Nephron progenitor cell (in vitro differentiated cells): ENCODE measurements at regions not wholly inside any gene's neighbourhood (a gene's known extent, or its start where the extent isn't known, plus 50 kb on each side); places are given as distances from the start of the nearest gene placed in this dataset.

Experiments
- DNase-seq: peaks from one replicate; pipeline ENCODE4 v3.0.0; 2021
- H3K27ac Mint-ChIP-seq: 2 replicates; pipeline ENCODE4 v1.8.0; 2021; ENCODE audit warnings: mild to moderate bottlenecking, moderate library complexity, mixed read lengths
- H3K27me3 Mint-ChIP-seq: 2 replicates; pipeline ENCODE4 v1.8.0; 2021; ENCODE audit warnings: mild to moderate bottlenecking, low read depth, mixed read lengths; ENCODE audit not compliant: poor library complexity
- H3K36me3 Mint-ChIP-seq: 2 replicates; pipeline ENCODE4 v1.8.0; 2021; ENCODE audit warnings: low read depth, mixed read lengths
- H3K4me1 Mint-ChIP-seq: 2 replicates; pipeline ENCODE4 v1.8.0; 2021; ENCODE audit warnings: mixed read lengths
- H3K4me3 Mint-ChIP-seq: 2 replicates; pipeline ENCODE4 v1.8.0; 2021; ENCODE audit warnings: mild to moderate bottlenecking, moderate library complexity, mixed read lengths
- H3K9me3 Mint-ChIP-seq: 2 replicates; pipeline ENCODE4 v1.8.0; 2021; ENCODE audit warnings: mild to moderate bottlenecking, moderate library complexity, mixed read lengths
- TF ChIP-seq, protein P1 (sequence below): fragments of 200-600 bp; sonication (generic); IDR thresholded peaks from 2 replicates; pipeline ENCODE4 v1.5.0; 2021; ENCODE audit warnings: antibody characterized with exemption

DNA sequence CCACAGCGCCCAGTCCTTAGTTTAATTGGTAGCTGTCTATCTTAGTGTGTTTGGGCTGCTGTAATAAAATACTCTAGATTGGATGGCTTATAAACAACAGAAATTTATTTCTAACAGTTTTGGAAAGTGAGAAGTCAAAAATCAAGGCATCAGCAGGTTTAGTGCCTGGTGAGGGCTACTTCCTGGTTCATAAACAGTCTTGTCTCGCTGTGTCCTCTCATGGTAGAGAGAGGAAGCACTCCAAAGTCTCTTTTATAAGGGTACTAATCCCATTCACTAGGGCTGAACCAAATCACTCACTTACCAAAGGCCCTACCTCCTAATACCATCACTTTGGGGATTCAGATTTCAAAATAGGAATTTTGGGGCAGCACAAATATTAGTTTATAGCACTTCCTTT lies 336.9 kb upstream of the RSPO3 start:
- Mint-ChIP-seq H3K9me3 (no peaks in the 10 kb centered on the region), H3K4me1 (peaks cover 35% of the 10 kb centered on the region), H3K27ac (no peak overlapping the region), H3K36me3 (no peaks in the 10 kb centered on the region), H3K27me3 (no peaks in the 10 kb centered on the region), H3K4me3 (no peak overlapping the region)
- TF ChIP-seq, protein P1, sequence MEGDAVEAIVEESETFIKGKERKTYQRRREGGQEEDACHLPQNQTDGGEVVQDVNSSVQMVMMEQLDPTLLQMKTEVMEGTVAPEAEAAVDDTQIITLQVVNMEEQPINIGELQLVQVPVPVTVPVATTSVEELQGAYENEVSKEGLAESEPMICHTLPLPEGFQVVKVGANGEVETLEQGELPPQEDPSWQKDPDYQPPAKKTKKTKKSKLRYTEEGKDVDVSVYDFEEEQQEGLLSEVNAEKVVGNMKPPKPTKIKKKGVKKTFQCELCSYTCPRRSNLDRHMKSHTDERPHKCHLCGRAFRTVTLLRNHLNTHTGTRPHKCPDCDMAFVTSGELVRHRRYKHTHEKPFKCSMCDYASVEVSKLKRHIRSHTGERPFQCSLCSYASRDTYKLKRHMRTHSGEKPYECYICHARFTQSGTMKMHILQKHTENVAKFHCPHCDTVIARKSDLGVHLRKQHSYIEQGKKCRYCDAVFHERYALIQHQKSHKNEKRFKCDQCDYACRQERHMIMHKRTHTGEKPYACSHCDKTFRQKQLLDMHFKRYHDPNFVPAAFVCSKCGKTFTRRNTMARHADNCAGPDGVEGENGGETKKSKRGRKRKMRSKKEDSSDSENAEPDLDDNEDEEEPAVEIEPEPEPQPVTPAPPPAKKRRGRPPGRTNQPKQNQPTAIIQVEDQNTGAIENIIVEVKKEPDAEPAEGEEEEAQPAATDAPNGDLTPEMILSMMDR = no peak
- no peak for DNase-seq

DNA sequence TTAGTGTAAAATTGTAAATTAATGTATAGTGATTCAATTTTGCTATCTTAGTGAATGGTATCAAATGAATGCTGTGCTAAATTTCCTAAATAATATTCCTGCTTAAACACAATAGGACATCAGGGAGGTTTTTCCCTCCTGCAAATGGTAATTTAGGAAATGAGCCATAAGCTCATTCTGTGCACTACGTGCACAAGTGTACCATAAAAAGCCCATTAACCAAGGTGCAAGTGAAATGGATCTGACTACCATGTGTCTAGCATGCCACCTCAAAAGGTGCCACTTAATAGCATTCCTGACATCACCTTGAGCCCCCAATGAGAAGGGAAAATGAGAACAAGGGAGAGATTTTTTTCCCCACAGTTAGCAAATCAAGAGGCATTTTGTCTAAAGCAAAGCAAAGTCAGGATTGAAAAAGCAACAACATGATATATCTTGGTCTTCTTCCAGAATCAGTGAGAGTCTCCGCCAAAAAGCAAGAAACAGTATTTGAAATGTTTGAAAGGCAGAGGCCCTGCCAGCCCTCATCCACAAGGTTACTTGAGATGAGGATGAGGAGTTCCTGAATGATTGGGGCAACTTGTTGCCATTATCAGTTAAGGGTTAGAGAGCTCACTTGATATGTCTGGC lies 334.2 kb upstream of the RSPO3 start:
- no peaks in the 10 kb centered on the region for H3K9me3 Mint-ChIP-seq
- no peaks in the 10 kb centered on the region for H3K27me3 Mint-ChIP-seq
- H3K4me1 Mint-ChIP-seq = peaks cover 33% of the 10 kb centered on the region
- no peak for DNase-seq
- H3K4me3 Mint-ChIP-seq = no peak overlapping the region
- peak overlapping the region; percentile 43 for H3K27ac Mint-ChIP-seq
- no peaks in the 10 kb centered on the region for H3K36me3 Mint-ChIP-seq
- TF ChIP-seq, protein P1 = no peak

DNA sequence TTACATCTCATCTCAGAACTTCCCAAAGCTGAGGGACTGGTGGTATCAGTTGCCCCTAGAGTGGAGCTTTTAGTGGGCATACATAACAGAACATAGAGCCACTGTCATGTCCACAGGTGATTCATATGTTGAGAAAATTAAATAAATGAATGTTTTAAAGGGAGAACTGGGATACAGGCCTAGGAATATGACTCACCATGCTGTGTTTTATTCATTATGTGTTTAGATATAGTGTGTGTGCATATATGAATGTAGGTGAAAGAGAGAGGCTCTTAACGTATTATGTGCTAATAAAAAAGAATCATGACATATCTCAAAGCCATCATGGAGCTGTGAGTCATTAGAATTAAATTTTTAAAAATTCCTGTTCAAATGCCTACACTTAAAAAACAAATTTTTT lies 332.2 kb upstream of the RSPO3 start:
- Mint-ChIP-seq H3K9me3 (no peaks in the 10 kb centered on the region), H3K4me1 (peaks cover 28% of the 10 kb centered on the region), H3K36me3 (no peaks in the 10 kb centered on the region), H3K4me3 (no peak overlapping the region), H3K27me3 (no peaks in the 10 kb centered on the region), H3K27ac (no peak overlapping the region)
- DNase-seq = no peak
- TF ChIP-seq, protein P1 = no peak

DNA sequence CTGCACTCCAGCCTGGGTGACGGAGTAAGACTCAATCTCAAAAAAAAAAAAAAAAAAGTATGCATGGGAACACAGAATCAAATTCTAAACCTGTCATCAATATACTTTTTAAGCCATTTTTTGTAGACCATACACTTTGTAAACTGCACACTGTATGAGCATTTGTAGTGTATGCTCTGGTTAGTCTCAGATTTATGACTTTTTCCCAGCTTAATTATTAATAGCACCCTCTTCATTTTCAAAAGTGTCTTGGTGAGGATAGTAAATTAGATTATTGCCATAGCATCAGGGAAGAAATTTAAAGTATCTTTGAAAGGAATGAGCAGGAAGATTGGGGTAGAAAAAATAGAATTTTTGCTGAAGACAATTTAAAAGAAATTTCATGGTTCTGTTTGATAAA lies 330.8 kb upstream of the RSPO3 start:
- Mint-ChIP-seq H3K27me3 (no peaks in the 10 kb centered on the region), H3K4me1 (peaks cover 16% of the 10 kb centered on the region), H3K9me3 (no peaks in the 10 kb centered on the region), H3K4me3 (no peak overlapping the region), H3K27ac (no peak overlapping the region), H3K36me3 (no peaks in the 10 kb centered on the region)
- TF ChIP-seq, protein P1 = no peak
- no peak for DNase-seq

DNA sequence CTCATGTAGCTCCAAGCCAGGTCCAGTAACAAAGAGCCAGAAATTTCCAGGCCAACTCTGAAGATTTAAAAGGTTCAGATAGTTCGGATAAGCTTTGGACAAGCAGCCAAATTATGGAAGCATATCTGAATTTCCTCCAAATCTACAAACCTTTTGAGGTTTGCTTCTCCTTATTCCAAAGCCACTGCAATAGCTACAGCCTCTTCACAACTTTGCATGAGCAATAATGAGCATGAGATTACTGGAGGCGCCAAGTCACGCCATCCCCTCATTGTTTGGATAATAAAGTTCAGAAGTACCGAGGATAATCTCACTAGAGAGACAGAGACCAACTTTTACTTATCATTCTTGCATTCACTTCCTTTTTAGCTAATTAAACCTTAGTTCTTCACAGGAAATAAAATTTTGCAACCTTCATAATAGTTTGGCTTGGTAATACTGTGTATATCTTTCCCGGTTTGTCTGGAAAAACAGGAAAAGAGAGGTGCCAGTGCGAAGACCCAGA lies 329.6 kb upstream of the RSPO3 start:
- TF ChIP-seq, protein P1 = no peak
- Mint-ChIP-seq H3K4me3 (no peak overlapping the region), H3K36me3 (no peaks in the 10 kb centered on the region), H3K4me1 (peaks cover 6% of the 10 kb centered on the region), H3K9me3 (no peaks in the 10 kb centered on the region), H3K27me3 (no peaks in the 10 kb centered on the region), H3K27ac (no peak overlapping the region)
- DNase-seq = no peak
